ENCODE measurements at regions not wholly inside any gene's neighbourhood (a gene's known extent, or its start where the extent isn't known, plus 50 kb on each side); places are given as distances from the start of the nearest gene placed in this dataset.

- TF ChIP-seq CTCF (tag by site-specific recombination; IDR thresholded peaks at IDR 0.05) = no peak
- no peak for TF ChIP-seq ZNF23 (tag by site-specific recombination; IDR thresholded peaks at IDR 0.05; ENCODE audit: borderline replicate concordance)
- TF ChIP-seq ZBTB11 (tag by site-specific recombination; conservative IDR thresholded peaks at IDR 0.05; ENCODE audit: low read depth) = no peak
- TF ChIP-seq ZNF561 (tag by site-specific recombination; IDR thresholded peaks at IDR 0.05; ENCODE audit: borderline replicate concordance) = no peak
Measured at GRCh38 chr4:164538097-164538496, 215.8 kb upstream of the SMIM31 start.
